ENCODE measurements at regions not wholly inside any gene's neighbourhood (a gene's known extent, or its start where the extent isn't known, plus 50 kb on each side); places are given as distances from the start of the nearest gene placed in this dataset.

DNA sequence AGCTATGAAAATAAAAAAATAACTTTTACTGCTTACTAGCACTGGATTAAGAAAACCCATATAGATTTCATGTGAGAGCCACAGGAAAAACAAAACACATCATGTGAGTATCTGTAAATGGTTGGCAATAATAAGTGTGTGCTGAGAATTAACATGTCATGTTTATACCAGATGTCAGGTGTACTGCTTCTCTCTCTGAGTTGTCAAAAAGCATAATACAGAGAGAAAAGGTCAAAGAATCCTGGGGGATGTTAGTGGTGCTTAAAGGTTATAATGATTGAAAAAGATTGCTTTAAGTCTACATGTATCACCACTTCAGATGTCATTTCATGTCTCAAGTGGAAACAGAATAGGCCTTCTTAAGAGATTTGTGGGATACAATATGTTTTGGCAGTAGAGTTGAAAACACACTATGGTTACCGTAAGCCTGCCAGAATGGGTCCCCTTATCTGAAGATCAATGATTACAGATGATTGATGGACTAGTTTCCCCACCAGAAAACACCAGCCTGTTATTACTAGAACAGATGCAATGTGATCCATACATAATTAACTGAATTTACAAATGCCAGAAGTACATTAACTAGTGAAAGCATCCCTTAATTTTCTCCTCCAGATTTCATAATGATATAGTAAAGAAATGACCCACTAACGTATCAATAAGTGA is 204.1 kb downstream of the CNTN3 start:
- Histone ChIP-seq H3K9me3 (peaks cover 4% of the 10 kb centered on the region), H3K4me1 (ENCODE audit: control insufficient read depth in 1 of 2, low read depth in 2 of 2) (no peaks in the 10 kb centered on the region), H3K27ac (no peak overlapping the region), H3K36me3 (no peaks in the 10 kb centered on the region), H3K4me3 (no peak overlapping the region), H3K27me3 (replicated peaks; ENCODE audit: insufficient read depth) (no peaks in the 10 kb centered on the region)
- ATAC-seq (ENCODE audit: insufficient number of reproducible peaks, low FRiP score, low read depth): no peak
- TF ChIP-seq, protein P1, sequence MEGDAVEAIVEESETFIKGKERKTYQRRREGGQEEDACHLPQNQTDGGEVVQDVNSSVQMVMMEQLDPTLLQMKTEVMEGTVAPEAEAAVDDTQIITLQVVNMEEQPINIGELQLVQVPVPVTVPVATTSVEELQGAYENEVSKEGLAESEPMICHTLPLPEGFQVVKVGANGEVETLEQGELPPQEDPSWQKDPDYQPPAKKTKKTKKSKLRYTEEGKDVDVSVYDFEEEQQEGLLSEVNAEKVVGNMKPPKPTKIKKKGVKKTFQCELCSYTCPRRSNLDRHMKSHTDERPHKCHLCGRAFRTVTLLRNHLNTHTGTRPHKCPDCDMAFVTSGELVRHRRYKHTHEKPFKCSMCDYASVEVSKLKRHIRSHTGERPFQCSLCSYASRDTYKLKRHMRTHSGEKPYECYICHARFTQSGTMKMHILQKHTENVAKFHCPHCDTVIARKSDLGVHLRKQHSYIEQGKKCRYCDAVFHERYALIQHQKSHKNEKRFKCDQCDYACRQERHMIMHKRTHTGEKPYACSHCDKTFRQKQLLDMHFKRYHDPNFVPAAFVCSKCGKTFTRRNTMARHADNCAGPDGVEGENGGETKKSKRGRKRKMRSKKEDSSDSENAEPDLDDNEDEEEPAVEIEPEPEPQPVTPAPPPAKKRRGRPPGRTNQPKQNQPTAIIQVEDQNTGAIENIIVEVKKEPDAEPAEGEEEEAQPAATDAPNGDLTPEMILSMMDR (IDR thresholded peaks at IDR 0.05): no peak
- no peak for DNase-seq (ENCODE audit: low spot score)

DNA sequence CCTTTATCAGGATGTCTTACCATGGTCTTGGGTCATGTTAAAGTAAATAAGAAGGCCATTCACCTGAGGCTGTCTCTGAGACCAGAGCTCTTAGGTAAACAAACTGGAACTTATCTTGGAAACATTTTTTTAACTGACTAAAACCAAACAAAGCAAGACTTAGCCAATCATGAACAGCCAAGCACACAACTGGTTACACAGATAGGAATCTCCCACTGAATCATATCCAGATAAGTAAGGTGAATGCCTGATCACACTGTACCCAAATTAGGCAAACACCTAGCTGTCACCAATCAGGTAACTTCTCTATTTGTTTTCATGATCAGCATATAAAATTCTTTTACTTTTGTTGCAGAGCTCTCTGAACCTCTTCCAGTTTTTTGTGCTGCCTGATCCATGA is 205.4 kb downstream of the CNTN3 start:
- H3K27ac ChIP-seq: no peak overlapping the region
- TF ChIP-seq, protein P1 (IDR thresholded peaks at IDR 0.05): no peak
- no peaks in the 10 kb centered on the region for H3K27me3 ChIP-seq (replicated peaks; ENCODE audit: insufficient read depth)
- ATAC-seq (ENCODE audit: insufficient number of reproducible peaks, low FRiP score, low read depth) (no peak), DNase-seq (ENCODE audit: low spot score) (no peak)
- H3K4me3 ChIP-seq: no peak overlapping the region
- no peaks in the 10 kb centered on the region for H3K4me1 ChIP-seq (ENCODE audit: control insufficient read depth in 1 of 2, low read depth in 2 of 2)
- H3K9me3 ChIP-seq: peaks cover 4% of the 10 kb centered on the region
- H3K36me3 ChIP-seq: no peaks in the 10 kb centered on the region

DNA sequence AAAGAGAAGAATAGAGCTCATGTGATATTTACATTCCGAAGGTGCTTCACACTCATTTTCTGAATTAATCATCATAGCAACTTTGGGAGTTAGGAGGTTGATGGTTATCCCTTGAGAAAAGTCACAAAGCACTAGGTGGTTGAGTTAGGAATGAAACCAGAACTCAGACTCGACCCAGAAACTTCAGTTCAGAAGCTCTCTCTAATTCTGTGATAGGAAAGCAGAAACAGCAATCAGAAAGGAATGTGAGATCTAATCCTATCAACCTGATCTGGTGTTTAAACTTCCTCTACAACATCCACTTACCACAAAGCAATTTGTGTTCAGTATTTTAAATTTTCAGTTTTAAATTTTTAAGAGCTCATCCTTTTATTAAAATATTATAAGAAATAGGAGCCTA is 211.2 kb downstream of the CNTN3 start:
- Histone ChIP-seq H3K4me1 (ENCODE audit: control insufficient read depth in 1 of 2, low read depth in 2 of 2) (no peaks in the 10 kb centered on the region), H3K9me3 (no peaks in the 10 kb centered on the region), H3K27ac (no peak overlapping the region), H3K27me3 (replicated peaks; ENCODE audit: insufficient read depth) (no peaks in the 10 kb centered on the region), H3K4me3 (no peak overlapping the region), H3K36me3 (no peaks in the 10 kb centered on the region)
- no peak for DNase-seq (ENCODE audit: low spot score)
- no peak for ATAC-seq (ENCODE audit: insufficient number of reproducible peaks, low FRiP score, low read depth)
- TF ChIP-seq, protein P1 (IDR thresholded peaks at IDR 0.05): no peak

DNA sequence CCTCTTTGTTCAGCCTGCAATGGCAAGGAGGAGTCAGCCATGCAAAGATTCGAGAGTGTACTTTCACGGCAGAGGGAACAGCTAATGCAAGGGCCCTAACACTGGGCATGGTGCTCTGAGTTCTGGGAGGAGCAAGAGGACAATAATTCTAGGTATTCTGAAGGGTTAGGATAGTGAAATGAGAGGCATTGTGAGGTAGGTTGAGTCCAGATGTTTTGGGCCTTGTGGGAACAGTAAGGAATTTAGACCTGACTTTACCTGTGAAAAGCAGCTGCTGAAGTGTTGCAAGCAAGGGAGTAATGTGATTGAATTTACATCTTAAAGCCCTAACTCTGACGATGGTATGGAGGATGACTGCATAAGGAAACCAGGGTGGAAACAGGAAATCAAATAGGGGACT is 211.6 kb downstream of the CNTN3 start:
- no peak for DNase-seq (ENCODE audit: low spot score)
- Histone ChIP-seq H3K27ac (no peak overlapping the region), H3K9me3 (no peaks in the 10 kb centered on the region), H3K4me3 (no peak overlapping the region), H3K4me1 (ENCODE audit: control insufficient read depth in 1 of 2, low read depth in 2 of 2) (no peaks in the 10 kb centered on the region), H3K36me3 (no peaks in the 10 kb centered on the region), H3K27me3 (replicated peaks; ENCODE audit: insufficient read depth) (no peaks in the 10 kb centered on the region)
- TF ChIP-seq, protein P1 (IDR thresholded peaks at IDR 0.05): no peak
- no peak for ATAC-seq (ENCODE audit: insufficient number of reproducible peaks, low FRiP score, low read depth)

DNA sequence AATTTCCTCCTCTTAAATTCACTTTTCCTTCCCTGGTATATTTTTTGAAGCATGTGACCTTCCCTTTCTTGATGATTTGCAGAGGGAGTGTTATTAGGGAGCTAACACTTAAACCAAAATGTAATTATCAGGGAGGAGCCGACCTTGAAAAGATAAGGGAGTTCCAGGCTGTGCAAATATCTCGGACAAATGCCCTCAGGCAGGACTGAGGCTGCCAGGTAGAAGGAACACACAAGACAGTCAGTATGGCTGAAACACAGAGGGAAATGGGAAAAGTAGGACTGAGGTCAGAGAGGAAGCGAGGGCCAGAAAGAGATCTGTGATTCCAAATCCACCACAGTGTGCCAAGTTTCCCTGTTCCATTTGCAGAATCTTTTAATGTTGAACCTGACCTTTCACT is 221.0 kb downstream of the CNTN3 start:
- Histone ChIP-seq H3K36me3 (no peaks in the 10 kb centered on the region), H3K9me3 (peaks cover 7% of the 10 kb centered on the region), H3K27ac (no peak overlapping the region), H3K4me3 (no peak overlapping the region), H3K27me3 (replicated peaks; ENCODE audit: insufficient read depth) (no peaks in the 10 kb centered on the region), H3K4me1 (ENCODE audit: control insufficient read depth in 1 of 2, low read depth in 2 of 2) (peaks cover 0 to 16% of the 10 kb centered on the region in 2 donors)
- TF ChIP-seq, protein P1 (IDR thresholded peaks at IDR 0.05): no peak
- ATAC-seq (ENCODE audit: insufficient number of reproducible peaks, low FRiP score, low read depth): no peak
- DNase-seq (ENCODE audit: low spot score): no peak

All from thoracic aorta (tissue), 2 donors.